ENCODE measurements at regions not wholly inside any gene's neighbourhood (a gene's known extent, or its start where the extent isn't known, plus 50 kb on each side); places are given as distances from the start of the nearest gene placed in this dataset.
"Not testable (repeated sequence)": the region's sequence is repeated elsewhere in the genome, so short reads cannot be mapped to it uniquely, and the experiment has no call there.

DNA sequence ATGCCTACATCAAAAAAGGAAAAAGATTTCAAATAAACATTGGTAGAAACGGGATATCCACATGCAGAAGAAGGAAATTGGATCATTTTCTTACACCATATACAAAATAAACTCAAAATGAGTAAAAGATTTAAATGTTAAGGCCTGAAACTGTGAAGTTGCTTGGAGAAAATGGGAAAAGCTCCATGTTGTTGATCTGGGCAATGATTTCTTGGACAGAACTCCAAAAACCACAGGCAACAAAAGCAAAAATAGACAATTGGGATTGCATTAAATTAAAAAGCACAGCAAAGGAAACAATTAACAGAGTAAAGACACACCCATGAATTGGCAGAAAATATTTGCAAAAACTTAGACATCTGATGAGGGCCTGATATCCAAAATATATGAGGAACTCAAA is 105.2 kb upstream of the APP start:
- Histone ChIP-seq H3K9me3 (ENCODE audit: control insufficient read depth, low read length) (peaks cover 11% of the 10 kb centered on the region), H3K4me1 (ENCODE audit: control insufficient read depth, insufficient read depth, low read length, poor library complexity, severe bottlenecking) (no peaks in the 10 kb centered on the region), H3K36me3 (ENCODE audit: control insufficient read depth, insufficient read depth, low read length) (no peaks in the 10 kb centered on the region), H3K27ac (ENCODE audit: low read depth, low read length, severe bottlenecking) (no peak overlapping the region), H3K4me3 (ENCODE audit: extremely low read depth, insufficient read depth, low read length, poor library complexity, severe bottlenecking) (no peak overlapping the region)
- WGBS, 2 experiments (ENCODE audit: insufficient coverage in 2 of 2): no CpG with 5 or more reads among the region's 1 CpG

- H3K9me3 ChIP-seq (ENCODE audit: control insufficient read depth, low read length): peaks cover 11% of the 10 kb centered on the region
- H3K4me1 ChIP-seq (ENCODE audit: control insufficient read depth, insufficient read depth, low read length, poor library complexity, severe bottlenecking): no peaks in the 10 kb centered on the region
- no peak overlapping the region for H3K4me3 ChIP-seq (ENCODE audit: extremely low read depth, insufficient read depth, low read length, poor library complexity, severe bottlenecking)
- no peaks in the 10 kb centered on the region for H3K36me3 ChIP-seq (ENCODE audit: control insufficient read depth, insufficient read depth, low read length)
- H3K27ac ChIP-seq (ENCODE audit: low read depth, low read length, severe bottlenecking): no peak overlapping the region
These were observed 103.2 kb upstream of the APP start for GRCh38 chr21:26273686-26274313.

- no peaks in the 10 kb centered on the region for H3K9me3 ChIP-seq (ENCODE audit: control insufficient read depth, low read length)
- 91 to 100% methylated on average over 1 to 2 of the region's 4 CpGs for WGBS, 2 experiments (ENCODE audit: insufficient coverage in 2 of 2)
- H3K4me3 ChIP-seq (ENCODE audit: extremely low read depth, insufficient read depth, low read length, poor library complexity, severe bottlenecking): no peak overlapping the region
- no peak overlapping the region for H3K27ac ChIP-seq (ENCODE audit: low read depth, low read length, severe bottlenecking)
- no peaks in the 10 kb centered on the region for H3K4me1 ChIP-seq (ENCODE audit: control insufficient read depth, insufficient read depth, low read length, poor library complexity, severe bottlenecking)
- no peaks in the 10 kb centered on the region for H3K36me3 ChIP-seq (ENCODE audit: control insufficient read depth, insufficient read depth, low read length)
These were observed 96.8 kb upstream of the APP start for GRCh38 chr21:26267389-26267788.

- Histone ChIP-seq H3K36me3 (ENCODE audit: control insufficient read depth, insufficient read depth, low read length) (no peaks in the 10 kb centered on the region), H3K27ac (ENCODE audit: low read depth, low read length, severe bottlenecking) (no peak overlapping the region), H3K4me1 (ENCODE audit: control insufficient read depth, insufficient read depth, low read length, poor library complexity, severe bottlenecking) (no peaks in the 10 kb centered on the region), H3K9me3 (ENCODE audit: control insufficient read depth, low read length) (no peaks in the 10 kb centered on the region), H3K4me3 (ENCODE audit: extremely low read depth, insufficient read depth, low read length, poor library complexity, severe bottlenecking) (no peak overlapping the region)
- WGBS, 2 experiments (ENCODE audit: insufficient coverage in 2 of 2): no CpG with 5 or more reads among the region's 1 CpG
These were observed 75.5 kb upstream of the APP start for GRCh38 chr21:26246073-26246472.

DNA sequence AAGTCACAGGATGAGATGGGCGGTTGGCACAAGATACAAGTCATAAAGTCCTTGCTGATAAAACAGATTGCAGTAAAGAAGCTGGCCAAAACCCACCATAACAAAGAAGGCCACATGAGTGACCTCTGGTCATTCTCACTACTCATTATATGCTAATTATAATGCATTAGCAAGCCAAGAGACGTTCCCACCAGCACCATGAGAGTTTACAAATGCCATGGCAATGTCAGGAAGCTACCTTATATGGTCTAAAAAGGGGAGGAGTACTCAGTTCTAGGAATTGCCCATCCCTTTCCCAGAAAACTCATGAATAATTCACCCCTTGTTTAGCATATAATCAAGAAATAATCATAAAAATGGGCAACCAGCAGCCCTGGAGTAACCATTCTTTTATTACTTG is 74.9 kb upstream of the APP start:
- Histone ChIP-seq H3K4me3 (ENCODE audit: extremely low read depth, insufficient read depth, low read length, poor library complexity, severe bottlenecking) (no peak overlapping the region), H3K36me3 (ENCODE audit: control insufficient read depth, insufficient read depth, low read length) (no peaks in the 10 kb centered on the region), H3K4me1 (ENCODE audit: control insufficient read depth, insufficient read depth, low read length, poor library complexity, severe bottlenecking) (no peaks in the 10 kb centered on the region), H3K27ac (ENCODE audit: low read depth, low read length, severe bottlenecking) (no peak overlapping the region), H3K9me3 (ENCODE audit: control insufficient read depth, low read length) (no peaks in the 10 kb centered on the region)
- no CpG with 5 or more reads among the region's 2 CpGs for WGBS, 2 experiments (ENCODE audit: insufficient coverage in 2 of 2)

- Histone ChIP-seq H3K9me3 (ENCODE audit: control insufficient read depth, low read length) (no peaks in the 10 kb centered on the region), H3K36me3 (ENCODE audit: control insufficient read depth, insufficient read depth, low read length) (no peaks in the 10 kb centered on the region), H3K4me3 (ENCODE audit: extremely low read depth, insufficient read depth, low read length, poor library complexity, severe bottlenecking) (no peak overlapping the region), H3K27ac (ENCODE audit: low read depth, low read length, severe bottlenecking) (no peak overlapping the region), H3K4me1 (ENCODE audit: control insufficient read depth, insufficient read depth, low read length, poor library complexity, severe bottlenecking) (no peaks in the 10 kb centered on the region)
- WGBS, 2 experiments (ENCODE audit: insufficient coverage in 2 of 2): no CpG with 5 or more reads among the region's 3 CpGs
These were observed 68.1 kb upstream of the APP start for GRCh38 chr21:26238646-26239045.

- Histone ChIP-seq H3K9me3 (ENCODE audit: control insufficient read depth, low read length) (no peaks in the 10 kb centered on the region), H3K27ac (ENCODE audit: low read depth, low read length, severe bottlenecking) (no peak overlapping the region)
These were observed 65.7 kb upstream of the APP start for GRCh38 chr21:26236281-26236680.

DNA sequence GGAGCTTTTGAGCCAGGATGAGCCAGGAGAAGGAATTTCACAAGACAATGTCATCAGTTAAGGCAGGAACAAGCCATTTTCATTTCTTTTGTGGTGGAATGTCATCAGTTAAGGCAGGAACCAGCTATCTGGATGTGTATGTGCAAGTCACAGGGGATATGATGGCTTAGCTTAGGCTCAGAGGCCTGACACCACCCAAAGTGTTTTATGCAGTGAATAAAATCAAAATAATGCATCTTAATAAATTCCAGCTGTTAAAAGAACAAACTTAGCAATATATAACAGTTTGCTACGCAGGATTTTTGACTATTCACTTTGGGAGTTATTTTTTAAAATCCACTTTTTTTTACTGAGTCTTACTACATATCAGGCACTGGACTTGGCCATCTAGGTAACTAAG is 62.7 kb upstream of the APP start:
- H3K4me3 ChIP-seq (ENCODE audit: extremely low read depth, insufficient read depth, low read length, poor library complexity, severe bottlenecking); H3K4me1 ChIP-seq (ENCODE audit: control insufficient read depth, insufficient read depth, low read length, poor library complexity, severe bottlenecking); H3K36me3 ChIP-seq (ENCODE audit: control insufficient read depth, insufficient read depth, low read length); H3K9me3 ChIP-seq (ENCODE audit: control insufficient read depth, low read length); H3K27ac ChIP-seq (ENCODE audit: low read depth, low read length, severe bottlenecking): not testable (repeated sequence)
- no CpG with 5 or more reads among the region's 1 CpG for WGBS, 2 experiments (ENCODE audit: insufficient coverage in 2 of 2)

More at GRCh38 chr21:26236281-26236680, 65.7 kb upstream of the APP start:
- Histone ChIP-seq H3K4me3 (ENCODE audit: extremely low read depth, insufficient read depth, low read length, poor library complexity, severe bottlenecking) (no peak overlapping the region), H3K4me1 (ENCODE audit: control insufficient read depth, insufficient read depth, low read length, poor library complexity, severe bottlenecking) (no peaks in the 10 kb centered on the region), H3K36me3 (ENCODE audit: control insufficient read depth, insufficient read depth, low read length) (no peaks in the 10 kb centered on the region)
- WGBS, 2 experiments (ENCODE audit: insufficient coverage in 2 of 2): 63 to 85% methylated on average over 4 of the region's 4 CpGs

DNA sequence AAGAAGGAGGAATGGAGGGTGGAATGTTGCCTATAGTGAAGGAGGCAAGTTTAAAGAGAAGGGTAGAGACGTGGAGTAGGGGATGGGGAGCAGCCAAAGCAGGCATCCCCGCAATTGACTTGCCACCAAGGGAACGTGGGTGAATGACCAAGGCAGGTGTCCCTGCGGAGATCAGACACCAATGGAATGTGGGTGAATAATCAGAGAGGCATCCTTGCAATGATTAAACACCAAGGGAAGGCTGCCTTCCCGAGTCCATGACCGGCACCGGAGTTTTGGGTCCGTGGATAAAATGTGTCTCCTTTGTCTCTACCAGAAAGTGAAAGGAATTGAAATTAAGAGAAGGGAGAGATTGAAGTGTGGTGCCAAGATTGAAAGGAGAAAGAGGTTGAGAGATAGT is 61.9 kb upstream of the APP start:
- H3K9me3 ChIP-seq (ENCODE audit: control insufficient read depth, low read length); H3K27ac ChIP-seq (ENCODE audit: low read depth, low read length, severe bottlenecking); H3K4me3 ChIP-seq (ENCODE audit: extremely low read depth, insufficient read depth, low read length, poor library complexity, severe bottlenecking); H3K36me3 ChIP-seq (ENCODE audit: control insufficient read depth, insufficient read depth, low read length); H3K4me1 ChIP-seq (ENCODE audit: control insufficient read depth, insufficient read depth, low read length, poor library complexity, severe bottlenecking): not testable (repeated sequence)
- WGBS, 2 experiments (ENCODE audit: insufficient coverage in 2 of 2): 70% methylated on average over 4 of the region's 8 CpGs; no CpG with 5 or more reads in 1 of the 2 experiments

GRCh38 chr21:26227130-26227529 is 56.6 kb upstream of the APP start:
- no peaks in the 10 kb centered on the region for H3K4me1 ChIP-seq (ENCODE audit: control insufficient read depth, insufficient read depth, low read length, poor library complexity, severe bottlenecking)
- H3K27ac ChIP-seq (ENCODE audit: low read depth, low read length, severe bottlenecking): no peak overlapping the region
- H3K4me3 ChIP-seq (ENCODE audit: extremely low read depth, insufficient read depth, low read length, poor library complexity, severe bottlenecking): no peak overlapping the region
- WGBS, 2 experiments (ENCODE audit: insufficient coverage in 2 of 2): no CpG with 5 or more reads among the region's 2 CpGs
- no peaks in the 10 kb centered on the region for H3K36me3 ChIP-seq (ENCODE audit: control insufficient read depth, insufficient read depth, low read length)
- no peaks in the 10 kb centered on the region for H3K9me3 ChIP-seq (ENCODE audit: control insufficient read depth, low read length)

DNA sequence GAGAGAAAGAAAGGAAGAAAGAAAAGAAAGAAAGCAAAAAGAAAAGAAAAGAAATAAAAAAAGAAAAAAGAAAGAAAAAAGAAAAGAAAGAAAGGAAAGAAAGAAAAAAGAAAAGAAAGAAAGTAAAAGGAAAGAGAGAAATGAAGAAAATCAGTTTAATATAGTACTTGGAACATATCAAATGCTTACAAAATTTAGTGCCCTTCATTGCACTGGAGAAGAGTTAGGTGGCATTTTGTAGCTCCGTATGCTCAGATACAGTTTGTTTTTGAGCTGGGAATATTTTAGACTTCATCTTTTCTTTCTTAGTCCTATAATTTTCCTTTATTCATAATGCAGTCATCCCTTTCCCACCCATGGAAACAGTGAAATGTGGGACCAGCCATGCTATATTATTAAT is 56.2 kb upstream of the APP start:
- no peak overlapping the region for H3K4me3 ChIP-seq (ENCODE audit: extremely low read depth, insufficient read depth, low read length, poor library complexity, severe bottlenecking)
- no CpG with 5 or more reads among the region's 1 CpG for WGBS, 2 experiments (ENCODE audit: insufficient coverage in 2 of 2)
- no peaks in the 10 kb centered on the region for H3K36me3 ChIP-seq (ENCODE audit: control insufficient read depth, insufficient read depth, low read length)
- no peaks in the 10 kb centered on the region for H3K4me1 ChIP-seq (ENCODE audit: control insufficient read depth, insufficient read depth, low read length, poor library complexity, severe bottlenecking)
- no peak overlapping the region for H3K27ac ChIP-seq (ENCODE audit: low read depth, low read length, severe bottlenecking)
- H3K9me3 ChIP-seq (ENCODE audit: control insufficient read depth, low read length): no peaks in the 10 kb centered on the region

Measured in mesodermal cell (in vitro differentiated cells).